HCT116 (cell line): ENCODE measurements at regions not wholly inside any gene's neighbourhood (a gene's known extent, or its start where the extent isn't known, plus 50 kb on each side); places are given as distances from the start of the nearest gene placed in this dataset.

Source experiments
- CTCF ChIP-seq, 3 experiments: fragments of 200-600 bp in 1 of 3; sonication (generic) in 1 of 3; IDR thresholded peaks in 2 of 3; conservative IDR thresholded peaks in 1 of 3; 2 replicates each; pipeline ENCODE4 v1.5.1; 2012 to 2017; ENCODE audit warnings: low read depth in 2 of 3, low read length in 2 of 3, antibody characterized with exemption in 1 of 3, borderline replicate concordance in 1 of 3, control low read depth in 1 of 3, mild to moderate bottlenecking in 1 of 3, mixed read lengths in 1 of 3, mixed run types in 1 of 3, moderate library complexity in 1 of 3; ENCODE audit not compliant: insufficient read depth in 1 of 3
- EZH2phosphoT487 ChIP-seq: fragments of 200-600 bp; IDR thresholded peaks from 2 replicates; pipeline ENCODE4 v1.6.1; 2018; ENCODE audit warnings: antibody characterized with exemption, borderline replicate concordance
- FOSL1 ChIP-seq: IDR thresholded peaks from 2 replicates; pipeline ENCODE4 v1.6.1; 2012; ENCODE audit warnings: low read depth
- TCF7L2 ChIP-seq: IDR thresholded peaks from 2 replicates; pipeline ENCODE4 v1.7.0; 2011; ENCODE audit warnings: borderline replicate concordance, inconsistent platforms; ENCODE audit not compliant: insufficient read depth, insufficient read length; ENCODE audit errors: extremely low read depth

GRCh38 chr5:40399349-40399748 lies 280.4 kb upstream of the PTGER4 start:
- no peak for TF ChIP-seq FOSL1
- no peak for TF ChIP-seq CTCF (IDR thresholded peaks at IDR 0.05 in 2 of 3, conservative IDR thresholded peaks at IDR 0.05 in 1 of 3; ENCODE audit: borderline replicate concordance in 1 of 3, insufficient read depth in 1 of 3, low read depth in 2 of 3, low read length in 2 of 3)
- no peak for TF ChIP-seq TCF7L2
- no peak for TF ChIP-seq EZH2phosphoT487
